ENCODE measurements at regions not wholly inside any gene's neighbourhood (a gene's known extent, or its start where the extent isn't known, plus 50 kb on each side); places are given as distances from the start of the nearest gene placed in this dataset.

DNA sequence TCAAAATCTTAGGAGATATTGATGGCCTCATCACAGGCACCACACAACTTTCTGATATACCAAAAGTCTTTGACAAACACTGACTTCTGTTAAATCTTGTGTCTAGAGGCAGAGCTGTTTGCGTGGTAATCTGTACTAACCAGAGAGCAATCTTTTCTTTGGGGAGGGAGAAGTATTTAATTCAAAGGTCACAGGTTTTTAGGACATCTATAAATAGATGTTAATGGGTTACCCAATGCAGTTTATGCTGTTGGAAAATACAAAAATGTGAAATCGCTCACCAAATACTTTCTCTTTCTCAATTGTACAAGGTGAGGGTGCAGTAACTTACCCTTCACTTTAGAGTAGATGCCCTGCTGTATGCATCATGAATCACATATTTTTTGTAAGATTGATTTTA is 510.5 kb downstream of the NSUN3 start:
- TF ChIP-seq, protein P1, sequence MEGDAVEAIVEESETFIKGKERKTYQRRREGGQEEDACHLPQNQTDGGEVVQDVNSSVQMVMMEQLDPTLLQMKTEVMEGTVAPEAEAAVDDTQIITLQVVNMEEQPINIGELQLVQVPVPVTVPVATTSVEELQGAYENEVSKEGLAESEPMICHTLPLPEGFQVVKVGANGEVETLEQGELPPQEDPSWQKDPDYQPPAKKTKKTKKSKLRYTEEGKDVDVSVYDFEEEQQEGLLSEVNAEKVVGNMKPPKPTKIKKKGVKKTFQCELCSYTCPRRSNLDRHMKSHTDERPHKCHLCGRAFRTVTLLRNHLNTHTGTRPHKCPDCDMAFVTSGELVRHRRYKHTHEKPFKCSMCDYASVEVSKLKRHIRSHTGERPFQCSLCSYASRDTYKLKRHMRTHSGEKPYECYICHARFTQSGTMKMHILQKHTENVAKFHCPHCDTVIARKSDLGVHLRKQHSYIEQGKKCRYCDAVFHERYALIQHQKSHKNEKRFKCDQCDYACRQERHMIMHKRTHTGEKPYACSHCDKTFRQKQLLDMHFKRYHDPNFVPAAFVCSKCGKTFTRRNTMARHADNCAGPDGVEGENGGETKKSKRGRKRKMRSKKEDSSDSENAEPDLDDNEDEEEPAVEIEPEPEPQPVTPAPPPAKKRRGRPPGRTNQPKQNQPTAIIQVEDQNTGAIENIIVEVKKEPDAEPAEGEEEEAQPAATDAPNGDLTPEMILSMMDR (IDR thresholded peaks at IDR 0.05; ENCODE audit: low read depth, low read length, poor library complexity, severe bottlenecking): no peak
- TF ChIP-seq EZH2phosphoT487 (IDR thresholded peaks at IDR 0.05; ENCODE audit: borderline replicate concordance, low read length): no peak

Measured in DOHH2 (cell line).